Upper lobe of left lung (tissue), 4 donors: ENCODE measurements at regions not wholly inside any gene's neighbourhood (a gene's known extent, or its start where the extent isn't known, plus 50 kb on each side); places are given as distances from the start of the nearest gene placed in this dataset.

Experiments
- CTCF ChIP-seq, 6 experiments: fragments of 450-650 bp in 4 of 6; fragments of 200-600 bp in 2 of 6; sonication (generic) in 2 of 6; IDR thresholded peaks; one replicate each; pipeline ENCODE4 v1.5.1; 2016 to 2019; ENCODE audit warnings: antibody characterized with exemption in 6 of 6
- POLR2A ChIP-seq, 4 donors: fragments of 450-650 bp; IDR thresholded peaks; one replicate each; pipeline ENCODE4 v1.5.1; 2016 to 2017; ENCODE audit warnings: antibody characterized with exemption in 4 of 4, mild to moderate bottlenecking in 2 of 4

- TF ChIP-seq CTCF (IDR thresholded peaks at IDR 0.05) (no peak), POLR2A (IDR thresholded peaks at IDR 0.05) (no peak)
Measured at GRCh38 chr7:52269669-52270068, 765.8 kb upstream of the POM121L12 start.
